ENCODE measurements at regions not wholly inside any gene's neighbourhood (a gene's known extent, or its start where the extent isn't known, plus 50 kb on each side); places are given as distances from the start of the nearest gene placed in this dataset.

DNA sequence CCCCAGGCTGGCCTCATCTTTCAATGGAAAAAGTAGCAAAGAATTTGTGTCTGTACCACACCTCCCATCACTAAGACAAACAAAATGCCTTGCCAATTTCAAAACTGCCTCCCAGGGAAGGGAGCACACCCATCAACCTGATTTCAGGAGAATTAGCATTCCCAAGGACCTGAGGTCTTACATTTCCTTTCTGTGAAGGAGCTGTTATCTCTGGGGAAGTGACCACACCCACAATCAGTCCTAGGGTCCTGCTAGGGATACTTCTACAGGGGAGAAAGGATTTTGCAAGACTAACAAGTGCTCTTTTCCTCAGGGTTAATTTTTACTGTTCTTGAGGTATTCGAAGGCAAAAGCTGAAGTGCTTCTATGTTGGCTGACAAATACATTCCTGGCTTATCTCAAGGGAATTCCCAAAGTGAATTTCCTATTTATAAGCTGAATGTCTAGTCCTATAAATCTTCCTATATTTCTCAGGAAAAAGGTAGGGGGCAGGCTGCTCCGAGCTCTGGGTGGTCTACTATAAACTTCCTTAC lies 97.4 kb upstream of the ITGA1 start:
- no peak for DNase-seq

DNA sequence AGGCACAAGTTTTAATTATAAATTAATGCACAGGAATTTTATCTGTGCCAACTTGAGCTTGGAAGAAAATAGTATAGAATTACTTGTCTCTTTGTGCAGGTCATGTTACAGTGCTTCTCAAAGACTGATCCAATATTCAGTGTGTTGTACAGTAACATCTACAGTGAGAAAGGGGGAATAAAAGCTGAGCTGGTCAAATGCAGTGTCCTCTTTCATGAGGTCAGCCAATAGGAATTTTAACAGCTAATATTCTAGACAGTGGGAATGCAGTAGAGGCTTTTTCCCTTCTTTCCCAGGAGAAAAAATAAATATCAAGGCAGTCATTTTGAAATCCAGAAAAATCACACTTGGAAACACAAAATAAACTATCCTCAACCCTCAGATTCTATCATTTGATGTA lies 95.7 kb upstream of the ITGA1 start:
- no peak for DNase-seq

DNA sequence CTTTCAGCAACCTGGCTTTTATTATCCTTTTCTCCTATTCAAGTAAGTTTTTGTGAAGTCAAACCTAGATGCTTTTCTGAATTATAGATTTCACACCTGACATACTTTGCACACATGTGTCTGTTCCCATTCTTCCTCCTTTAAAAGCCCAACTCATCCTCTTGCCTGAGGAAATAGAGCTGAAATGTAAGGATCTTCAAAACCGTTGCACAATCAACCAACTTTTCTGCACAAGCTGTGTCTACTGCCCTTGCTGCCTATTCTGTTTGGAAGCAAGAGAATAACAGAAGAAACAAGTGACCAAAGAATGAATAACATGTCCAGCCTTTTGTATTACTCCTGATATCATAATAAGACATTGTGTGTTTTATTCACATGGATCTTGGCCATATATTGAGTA lies 95.1 kb upstream of the ITGA1 start:
- DNase-seq, result no peak

DNA sequence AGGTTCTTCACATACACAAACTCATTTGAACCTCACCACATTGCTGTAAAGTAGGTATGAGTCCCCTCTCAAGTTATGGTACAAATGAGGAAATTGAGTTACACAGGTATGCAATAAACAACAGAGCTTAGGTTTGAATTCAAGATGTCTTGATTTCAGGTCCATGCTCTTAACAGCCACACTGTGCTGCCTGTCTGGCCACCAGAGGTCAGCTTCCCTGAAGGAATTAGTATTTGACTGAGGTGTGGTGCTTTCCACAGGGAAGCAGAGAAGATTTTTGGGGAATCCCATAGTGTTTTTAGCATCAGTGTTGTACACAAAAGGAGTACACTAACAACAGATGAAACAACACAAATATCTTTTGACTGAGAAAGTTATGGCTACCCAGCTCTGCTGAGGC lies 94.4 kb upstream of the ITGA1 start:
- DNase-seq, result no peak

DNA sequence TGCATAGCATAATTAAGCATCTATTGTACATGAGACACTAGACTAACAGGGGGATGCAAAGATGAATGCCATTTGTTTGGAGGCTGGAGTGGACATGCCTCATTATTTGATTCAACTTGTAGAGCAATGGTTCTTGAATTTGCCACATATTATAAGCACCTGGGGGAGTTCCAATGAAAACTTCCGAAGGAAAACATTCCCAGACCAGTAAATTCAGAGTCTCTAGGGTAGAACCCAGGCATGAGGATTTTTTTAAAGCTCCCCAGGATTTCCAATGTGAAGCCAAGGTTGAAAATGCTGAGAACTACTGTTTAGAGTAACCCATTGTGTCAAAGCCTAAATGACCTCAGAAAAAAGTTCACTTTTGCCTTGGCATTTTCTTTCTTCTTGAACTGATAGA lies 93.9 kb upstream of the ITGA1 start:
- DNase-seq, result no peak

DNA sequence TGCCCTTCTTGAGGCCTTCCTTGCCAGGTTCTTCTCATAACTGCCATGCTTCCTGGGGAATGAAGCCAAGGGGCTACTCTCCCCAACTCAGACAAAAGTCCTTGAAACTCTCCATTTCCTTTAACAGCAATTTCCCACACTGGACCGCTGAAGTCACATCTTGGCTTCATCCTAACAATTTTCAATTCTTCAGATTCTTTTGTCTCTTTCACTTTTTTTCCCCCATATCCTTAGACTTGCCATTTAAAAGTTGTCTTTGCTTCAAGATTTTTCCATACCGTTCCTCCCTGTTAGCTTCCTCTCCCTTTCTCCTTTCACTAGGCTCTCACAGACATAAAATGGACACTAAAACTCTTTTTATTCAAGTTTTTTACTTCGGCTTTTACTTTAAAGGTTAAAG lies 93.1 kb upstream of the ITGA1 start:
- no peak for DNase-seq

DNA sequence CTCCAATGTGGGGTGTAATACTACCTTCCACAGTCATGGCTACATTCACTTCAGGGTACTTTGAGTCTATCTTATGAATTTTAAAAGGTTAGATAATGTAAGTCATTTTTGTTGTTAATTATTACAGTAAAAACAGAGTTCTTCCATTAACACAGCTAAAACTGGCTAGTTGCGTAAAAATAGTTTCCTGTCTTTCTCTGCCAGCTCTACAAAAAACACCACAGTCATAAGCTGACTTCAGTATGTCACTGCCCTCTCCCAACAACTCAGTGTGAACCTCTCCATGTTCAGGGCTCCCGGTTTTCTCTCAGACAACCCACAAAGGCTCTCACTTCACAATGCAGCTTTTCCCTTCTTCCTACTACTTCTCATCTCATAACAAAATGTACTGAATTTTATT lies 84.8 kb upstream of the ITGA1 start:
- no peak for DNase-seq

DNA sequence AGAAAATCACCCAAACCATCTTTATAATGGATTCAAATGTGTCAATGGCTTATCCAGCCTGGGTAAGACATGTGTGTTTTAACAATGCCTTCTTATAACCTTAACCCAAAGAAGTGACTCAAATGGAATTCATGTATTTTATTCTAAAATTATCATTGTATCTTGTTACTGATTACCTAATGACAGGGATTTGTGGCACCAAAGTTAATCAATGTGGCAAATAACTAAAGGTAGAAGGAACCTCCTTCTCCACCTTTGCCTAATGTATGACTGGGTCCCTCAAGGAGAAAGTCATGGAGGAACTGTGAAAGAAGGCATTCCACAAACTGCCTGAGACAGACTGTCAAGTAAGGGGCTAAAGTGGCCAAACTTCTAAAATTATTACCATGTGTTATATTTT lies 84.4 kb upstream of the ITGA1 start:
- DNase-seq, result no peak

DNA sequence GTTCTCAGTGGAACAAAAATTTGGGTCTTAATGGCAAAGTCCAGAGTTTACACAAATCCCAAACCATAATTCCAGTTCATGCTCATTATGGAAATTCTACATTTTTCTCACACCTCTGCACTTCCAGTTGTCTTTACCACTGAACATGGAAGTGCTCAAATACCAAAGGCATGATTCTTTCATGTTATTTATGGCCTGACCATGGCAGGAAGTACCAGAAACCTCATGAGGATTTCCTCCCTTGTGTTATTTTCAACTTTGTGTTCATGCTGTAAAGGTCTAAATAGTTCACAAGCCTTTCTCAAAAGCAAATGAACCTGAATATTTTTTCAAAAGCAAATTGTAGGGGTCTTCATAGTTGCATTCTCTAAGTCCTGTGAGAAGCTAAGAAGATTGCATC lies 82.0 kb upstream of the ITGA1 start:
- no peak for DNase-seq

DNA sequence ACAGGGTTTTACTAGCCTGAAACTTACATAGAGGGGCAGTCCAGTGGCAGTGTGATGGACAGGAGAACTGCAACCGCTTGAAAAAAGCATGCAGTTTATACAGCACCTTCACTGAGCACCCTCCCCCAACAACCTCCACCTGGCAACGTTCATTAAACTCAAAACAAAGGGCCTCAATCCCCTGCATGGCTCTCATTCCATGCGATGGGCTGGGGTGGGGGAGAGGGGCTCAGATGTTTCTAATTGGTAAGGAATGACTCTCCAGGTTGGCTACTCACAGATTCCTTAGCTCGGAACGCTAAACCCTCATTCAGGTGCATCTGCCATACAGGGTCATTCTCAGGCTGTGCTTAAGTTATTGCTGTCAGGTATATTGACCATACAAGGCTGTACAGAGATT lies 80.9 kb upstream of the ITGA1 start:
- DNase-seq, result no peak

DNA sequence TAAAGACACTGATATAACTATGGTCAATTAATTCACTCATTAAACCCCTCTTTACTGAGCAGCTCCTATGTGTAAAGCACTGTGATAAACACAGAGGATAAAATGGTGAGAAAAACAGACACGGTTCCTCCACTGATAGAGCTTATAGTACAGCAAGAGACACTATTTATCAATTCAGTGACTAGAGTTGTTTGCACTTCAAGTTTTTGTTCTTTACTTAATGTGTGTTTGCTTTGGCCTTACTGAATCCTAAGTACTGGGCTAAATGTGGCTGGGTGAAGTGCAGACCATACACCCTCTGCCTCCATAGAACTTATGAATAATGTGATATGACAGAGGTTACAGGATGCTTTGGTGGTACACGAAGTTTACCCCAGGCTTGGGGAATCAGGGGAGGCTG lies 80.1 kb upstream of the ITGA1 start:
- DNase-seq, result no peak

DNA sequence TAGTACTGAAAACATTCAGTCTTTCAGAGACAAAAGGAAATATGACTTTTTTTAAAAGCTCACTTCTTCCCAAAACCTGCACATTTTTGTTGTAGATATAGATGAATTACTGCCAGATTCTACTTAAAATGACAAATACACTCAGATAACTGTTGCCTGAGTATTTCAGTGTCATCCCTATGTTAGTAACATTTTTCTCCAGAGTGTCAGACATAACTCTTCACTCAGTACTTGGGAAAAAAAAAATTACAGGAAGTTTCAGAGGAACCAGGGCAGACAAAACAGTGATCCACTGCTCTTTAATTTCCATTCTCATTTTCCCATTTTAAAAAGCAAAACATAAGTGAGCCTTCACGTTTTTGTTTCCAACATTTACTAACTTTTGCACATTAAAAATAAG lies 79.3 kb upstream of the ITGA1 start:
- no peak for DNase-seq

DNA sequence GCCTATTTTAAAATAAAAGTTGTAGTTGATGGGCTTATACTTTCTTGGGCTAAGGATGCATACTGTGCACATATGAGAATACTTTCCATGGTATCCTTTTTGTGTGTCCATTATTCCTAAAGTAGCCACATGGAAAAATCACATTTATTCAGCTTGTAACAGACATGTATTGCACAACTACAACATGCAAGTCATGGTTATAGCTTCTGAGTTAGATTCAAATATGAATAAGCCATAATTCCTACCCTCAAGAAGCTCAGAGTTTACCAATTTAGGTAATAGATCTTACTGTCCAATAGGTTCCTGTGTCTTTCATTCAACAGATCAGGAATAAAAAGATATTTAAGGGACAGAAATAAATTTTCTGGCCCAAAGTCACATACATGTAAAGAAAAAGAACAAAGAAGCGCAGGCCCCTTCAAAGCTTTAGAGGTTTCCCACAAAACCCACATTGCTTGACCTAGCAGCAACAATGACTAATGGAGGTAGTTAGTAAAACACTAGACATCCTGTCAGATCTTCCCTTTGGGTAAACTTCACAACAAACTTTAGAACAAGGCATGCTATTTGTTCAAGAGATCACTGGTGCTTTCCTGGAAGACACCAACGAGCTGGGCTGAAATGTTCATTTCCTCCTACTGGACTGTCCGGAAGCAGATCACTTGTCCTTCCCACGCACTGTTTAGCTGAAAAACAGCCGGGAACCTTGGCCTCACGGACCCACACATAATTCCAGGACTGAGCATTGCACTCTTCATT lies 78.4 kb upstream of the ITGA1 start:
- no peak for DNase-seq

DNA sequence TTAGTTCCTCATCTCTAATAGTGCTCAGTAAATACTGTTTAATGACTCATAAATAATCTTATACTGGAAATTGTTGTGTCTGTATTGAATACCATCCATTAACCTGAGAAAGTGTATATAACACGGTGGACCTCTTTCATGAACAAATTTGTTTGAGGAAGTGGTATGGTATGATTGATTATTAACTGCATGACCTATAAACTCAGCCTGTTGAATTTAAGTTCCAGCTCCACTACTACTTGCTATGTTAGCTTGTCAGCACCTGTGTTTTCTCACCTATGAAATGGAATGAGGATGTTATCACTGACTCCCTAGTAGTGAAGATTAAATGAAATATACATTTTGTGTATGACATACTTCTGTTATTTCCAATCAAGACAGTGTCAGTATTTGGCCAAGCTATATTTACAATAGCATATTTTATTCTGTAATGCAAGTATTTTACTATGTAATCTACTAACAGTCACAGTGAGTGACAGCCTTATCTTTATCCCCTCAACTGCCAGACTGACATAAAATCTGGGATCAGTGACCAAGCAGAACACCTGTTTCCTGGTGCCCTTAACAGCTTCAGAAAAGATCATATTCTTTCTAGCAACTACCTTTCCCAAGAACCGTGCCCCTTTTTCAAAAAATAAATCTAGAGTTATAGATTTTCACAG lies 77.3 kb upstream of the ITGA1 start:
- no peak for DNase-seq

DNA sequence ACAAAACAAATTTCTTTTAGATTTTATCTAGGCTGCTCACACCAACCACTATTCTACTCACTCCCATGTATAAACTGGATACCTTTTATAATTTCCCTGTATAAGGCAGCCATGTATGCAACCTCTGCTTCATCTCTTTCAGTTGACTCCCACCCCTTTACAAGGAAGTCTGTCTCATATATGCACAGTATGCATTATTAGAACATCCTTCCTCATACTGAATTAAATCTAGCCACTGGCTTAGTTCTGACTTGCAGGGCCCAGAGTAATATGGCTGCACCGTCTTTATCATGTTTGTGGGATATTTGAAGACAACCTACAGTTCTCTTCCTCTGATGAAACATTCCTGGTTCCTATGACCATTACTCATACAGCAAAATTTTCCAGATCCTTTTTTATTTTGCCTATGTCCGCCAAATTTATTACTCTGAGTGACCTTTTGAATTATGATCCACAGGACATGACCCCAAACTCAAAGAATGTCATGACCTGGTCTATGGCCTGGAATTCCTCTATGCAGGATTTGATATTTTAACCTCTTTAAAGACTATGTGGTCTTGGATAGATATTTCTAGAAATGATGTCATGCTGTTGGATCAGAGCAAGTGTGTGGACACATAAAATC lies 76.6 kb upstream of the ITGA1 start:
- no peak for DNase-seq

DNA sequence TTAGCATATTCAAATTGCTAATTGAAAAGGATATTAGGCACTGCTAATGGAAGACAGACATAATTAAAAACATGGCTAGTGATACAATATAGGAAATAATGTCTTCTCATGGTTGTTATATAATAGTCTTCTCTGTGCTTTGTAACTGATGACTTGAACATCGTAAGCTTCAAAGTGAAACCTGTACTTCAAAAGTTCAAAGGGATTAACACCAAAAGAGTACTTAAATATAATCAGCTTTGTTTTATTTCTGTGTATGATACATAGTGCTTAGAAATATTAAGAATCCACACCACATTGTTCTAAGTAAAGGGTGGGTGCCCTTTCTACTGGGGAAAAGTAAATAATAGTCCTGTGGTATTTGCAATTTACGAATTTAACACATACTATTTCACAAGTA lies 75.4 kb upstream of the ITGA1 start:
- no peak for DNase-seq

DNA sequence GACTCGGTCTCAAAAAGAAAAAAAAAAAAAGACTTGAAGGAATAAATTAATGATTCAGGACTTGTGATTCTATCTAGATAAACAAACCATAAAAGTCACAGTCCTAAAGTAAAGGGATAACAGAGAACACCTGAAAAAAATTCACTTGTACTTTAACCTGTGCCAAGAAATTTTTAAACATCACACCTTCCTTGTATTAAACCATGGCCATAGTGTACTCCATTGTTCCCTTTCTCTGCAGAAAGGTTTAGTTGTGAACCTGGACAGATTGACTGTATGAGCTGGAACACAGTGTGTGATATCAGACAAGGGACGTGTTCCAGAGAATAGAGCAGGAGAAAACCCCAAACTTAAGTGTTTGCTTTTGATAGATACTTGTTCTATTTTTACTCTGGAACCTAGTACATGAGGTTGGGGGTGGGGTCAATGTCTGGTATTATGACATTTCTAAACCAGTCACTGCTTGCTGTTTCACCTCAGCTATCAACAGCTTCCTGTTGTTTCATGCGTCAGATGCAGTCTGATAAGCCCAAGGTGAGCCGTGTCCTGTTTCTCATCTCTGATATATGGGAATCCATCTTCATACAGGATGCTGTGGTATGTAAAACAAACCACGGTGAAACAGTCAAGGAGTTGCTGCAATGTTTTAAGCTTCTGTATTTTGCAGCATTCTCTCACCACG lies 62.5 kb upstream of the ITGA1 start:
- no peak for DNase-seq

DNA sequence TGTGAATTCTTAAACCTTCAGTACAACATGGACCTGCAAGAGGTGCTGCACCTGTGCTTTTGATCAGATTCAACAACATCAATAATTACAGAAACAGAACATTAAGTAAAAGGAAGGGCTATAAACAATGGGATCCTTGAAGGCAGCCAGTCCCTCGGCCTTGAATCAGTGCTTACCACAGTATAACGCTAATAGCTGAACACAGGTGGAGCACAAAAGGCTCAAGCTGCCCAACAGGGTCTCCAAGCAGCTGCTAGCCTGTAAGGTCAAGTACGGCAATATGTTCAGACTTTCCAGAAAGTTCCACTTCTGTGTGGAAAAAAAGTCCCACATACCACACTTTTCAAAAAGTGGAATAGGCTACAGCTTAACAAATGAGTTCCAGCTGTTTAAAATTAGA lies 61.9 kb upstream of the ITGA1 start:
- no peak for DNase-seq

DNA sequence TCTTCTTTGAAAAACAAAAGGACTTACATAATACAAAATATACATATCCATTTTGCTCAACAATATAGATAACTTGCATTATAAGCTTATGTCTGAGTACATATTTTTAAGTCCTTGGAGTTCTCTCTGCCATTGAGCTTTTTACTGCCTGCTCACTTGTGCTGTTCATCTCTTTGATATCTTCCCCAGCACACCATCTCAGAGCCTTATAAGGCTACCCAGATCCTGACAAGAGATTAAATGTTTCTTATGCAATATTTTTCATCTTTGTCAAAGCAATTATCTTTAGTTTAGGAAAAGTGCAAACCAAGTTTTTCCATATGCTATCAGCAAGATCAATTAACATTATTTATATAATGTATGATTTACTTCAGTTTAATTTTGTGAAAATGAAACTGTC lies 60.7 kb upstream of the ITGA1 start:
- DNase-seq, result no peak

DNA sequence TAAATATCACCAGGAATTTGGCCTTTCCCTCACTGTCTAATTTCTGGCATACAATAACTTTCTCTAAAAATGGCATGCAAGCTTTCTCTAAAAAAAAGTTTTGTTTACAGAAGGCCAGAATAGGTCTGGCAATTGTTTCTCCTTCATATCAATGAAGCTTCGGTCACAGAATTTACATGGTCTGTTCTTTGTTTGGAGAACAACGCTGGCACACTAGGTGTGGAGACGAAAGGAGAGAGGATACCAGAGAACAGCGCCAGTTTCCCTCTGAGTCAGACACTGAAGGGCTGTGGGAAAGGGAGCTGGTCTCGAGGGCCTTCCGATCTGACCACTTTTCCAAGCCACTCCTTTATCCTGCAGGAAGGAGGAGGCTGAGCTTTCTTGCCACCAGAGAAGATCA lies 60.1 kb upstream of the ITGA1 start:
- no peak for DNase-seq

DNA sequence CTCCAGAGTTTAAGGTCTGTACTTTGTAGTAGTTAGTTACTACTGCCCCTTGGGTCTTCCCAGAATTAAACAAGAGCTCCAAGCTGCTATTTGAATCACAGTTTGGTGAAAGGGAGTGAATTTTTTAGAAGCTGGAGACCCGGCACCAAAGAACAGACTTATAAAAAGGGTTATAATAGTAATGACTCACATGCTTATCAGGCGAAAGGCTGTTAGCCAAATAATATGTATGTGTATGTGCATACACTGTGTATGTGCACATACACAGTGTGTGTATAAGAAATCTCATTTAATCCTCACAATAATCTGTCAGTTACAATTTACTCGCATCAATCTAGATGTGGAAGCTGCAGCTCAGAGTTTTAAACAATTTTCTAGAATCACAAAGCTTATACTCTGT lies 59.5 kb upstream of the ITGA1 start:
- DNase-seq, result no peak

DNA sequence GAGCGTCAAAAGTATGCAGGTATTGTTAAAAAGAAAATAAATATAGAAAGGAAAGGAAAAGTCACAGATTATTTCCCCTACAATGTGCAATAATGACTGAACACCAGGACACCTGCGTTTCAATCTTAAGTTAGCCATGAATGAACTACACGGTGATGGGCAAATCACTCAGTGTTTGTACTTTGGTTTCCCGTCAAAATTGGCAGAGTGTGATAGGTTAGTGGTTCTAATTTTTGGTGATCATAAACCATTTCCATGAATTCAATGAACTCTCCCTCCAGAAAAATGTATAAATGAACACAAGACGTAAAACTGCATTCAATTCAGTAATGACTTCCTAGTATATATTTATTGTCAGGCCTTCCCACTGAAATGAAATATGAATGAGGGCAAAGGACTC lies 59.0 kb upstream of the ITGA1 start:
- DNase-seq, result no peak

DNA sequence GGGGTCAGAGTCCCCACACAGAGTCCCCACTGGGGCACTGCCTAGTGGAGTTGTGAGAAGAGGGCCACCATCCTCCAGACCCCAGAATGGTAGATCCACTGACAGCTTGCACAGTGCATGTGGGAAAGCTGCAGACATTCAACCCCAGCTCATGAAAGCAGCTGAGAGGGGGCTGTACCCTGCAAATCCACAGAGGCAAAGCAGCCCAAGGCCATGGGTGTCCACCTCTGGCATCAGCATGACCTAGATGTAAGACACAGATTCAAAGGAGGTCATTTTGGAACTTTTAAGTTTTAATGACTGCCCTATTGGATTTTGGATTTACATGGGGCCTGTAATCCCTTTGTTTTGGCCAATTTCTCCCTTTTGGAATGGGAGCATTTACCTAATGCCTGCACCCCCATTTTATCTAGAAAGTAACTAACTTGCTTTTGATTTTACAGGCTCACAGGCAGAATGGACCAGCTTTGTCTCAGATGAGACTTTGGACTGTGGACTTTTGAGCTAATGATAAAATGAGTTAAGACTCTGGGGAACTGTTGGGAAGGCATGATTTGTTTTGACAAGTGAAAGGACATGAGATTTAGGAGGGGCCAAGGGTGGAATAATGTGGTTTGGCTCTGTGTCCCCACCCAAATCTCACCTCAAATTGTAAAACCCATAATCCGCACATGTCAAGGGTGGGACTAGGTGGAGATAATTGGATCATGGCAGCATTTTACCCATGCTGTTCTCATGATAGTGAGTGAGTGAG lies 56.3 kb upstream of the ITGA1 start:
- no peak for DNase-seq
